ENCODE measurements at regions not wholly inside any gene's neighbourhood (a gene's known extent, or its start where the extent isn't known, plus 50 kb on each side); places are given as distances from the start of the nearest gene placed in this dataset.
"Not testable (repeated sequence)": the region's sequence is repeated elsewhere in the genome, so short reads cannot be mapped to it uniquely, and the experiment has no call there.

GRCh38 chr3:34679055-34679454, 880.6 kb downstream of the PDCD6IP start:
- FAIRE-seq, result not testable (repeated sequence)

GRCh38 chr3:34683851-34684250, 885.4 kb downstream of the PDCD6IP start:
- no peak for FAIRE-seq

- FAIRE-seq, result no peak
Measured at GRCh38 chr3:34686541-34686940, 888.1 kb downstream of the PDCD6IP start.

GRCh38 chr3:34687671-34688070, 889.2 kb downstream of the PDCD6IP start:
- no peak for FAIRE-seq

GRCh38 chr3:34696831-34697230, 898.4 kb downstream of the PDCD6IP start:
- FAIRE-seq, result no peak

- no peak for FAIRE-seq
Measured at GRCh38 chr3:34703053-34703452, 904.6 kb downstream of the PDCD6IP start.

GRCh38 chr3:34724916-34725499, 914.3 kb upstream of the ARPP21 start:
- FAIRE-seq, result no peak

GRCh38 chr3:34725774-34726173, 913.6 kb upstream of the ARPP21 start:
- FAIRE-seq, result no peak

GRCh38 chr3:34727700-34728099, 911.6 kb upstream of the ARPP21 start:
- no peak for FAIRE-seq

GRCh38 chr3:34742151-34742550, 897.2 kb upstream of the ARPP21 start:
- FAIRE-seq, result no peak

- FAIRE-seq, result no peak
Measured at GRCh38 chr3:34758630-34759261, 880.6 kb upstream of the ARPP21 start.

GRCh38 chr3:34777386-34777785, 861.9 kb upstream of the ARPP21 start:
- FAIRE-seq, result no peak

GRCh38 chr3:34779092-34779491, 860.2 kb upstream of the ARPP21 start:
- no peak for FAIRE-seq

GRCh38 chr3:34780294-34780693, 859.0 kb upstream of the ARPP21 start:
- FAIRE-seq, result no peak

- no peak for FAIRE-seq
Measured at GRCh38 chr3:34780973-34781372, 858.4 kb upstream of the ARPP21 start.

- FAIRE-seq, result no peak
Measured at GRCh38 chr3:34782871-34783270, 856.5 kb upstream of the ARPP21 start.

GRCh38 chr3:34783876-34784275, 855.4 kb upstream of the ARPP21 start:
- FAIRE-seq, result no peak

GRCh38 chr3:34793057-34793456, 846.3 kb upstream of the ARPP21 start:
- FAIRE-seq, result no peak

- FAIRE-seq, result no peak
Measured at GRCh38 chr3:34807611-34808010, 831.7 kb upstream of the ARPP21 start.

GRCh38 chr3:34808287-34808686, 831.0 kb upstream of the ARPP21 start:
- FAIRE-seq, result no peak

- no peak for FAIRE-seq
Measured at GRCh38 chr3:34828847-34829246, 810.5 kb upstream of the ARPP21 start.

GRCh38 chr3:34832865-34833508, 806.3 kb upstream of the ARPP21 start:
- FAIRE-seq, result no peak

- FAIRE-seq, result no peak
Measured at GRCh38 chr3:34837848-34838741, 801.2 kb upstream of the ARPP21 start.

All from G401.6 (cell line).